ENCODE measurements at regions not wholly inside any gene's neighbourhood (a gene's known extent, or its start where the extent isn't known, plus 50 kb on each side); places are given as distances from the start of the nearest gene placed in this dataset.

- DNase-seq (ENCODE audit: low read depth): no peak
These were observed 86.1 kb upstream of the CD83 start for GRCh38 chr6:14031516-14031915.

GRCh38 chr6:14035071-14035847 is 82.3 kb upstream of the CD83 start:
- DNase-seq (ENCODE audit: low read depth): no peak

- no peak for DNase-seq (ENCODE audit: low read depth)
These were observed 81.7 kb upstream of the CD83 start for GRCh38 chr6:14035874-14036273.

GRCh38 chr6:14036911-14037310 is 80.7 kb upstream of the CD83 start:
- no peak for DNase-seq (ENCODE audit: low read depth)

- no peak for DNase-seq (ENCODE audit: low read depth)
These were observed 79.9 kb upstream of the CD83 start for GRCh38 chr6:14037402-14038277.

- no peak for DNase-seq (ENCODE audit: low read depth)
These were observed 78.8 kb upstream of the CD83 start for GRCh38 chr6:14038467-14039437.

- no peak for DNase-seq (ENCODE audit: low read depth)
These were observed 77.5 kb upstream of the CD83 start for GRCh38 chr6:14040042-14040441.

- peak; percentile 6 for DNase-seq (ENCODE audit: low read depth)
These were observed 71.0 kb upstream of the CD83 start for GRCh38 chr6:14046476-14047068.

GRCh38 chr6:14047151-14047740 is 70.3 kb upstream of the CD83 start:
- DNase-seq (ENCODE audit: low read depth): no peak

GRCh38 chr6:14048837-14049236 is 68.7 kb upstream of the CD83 start:
- no peak for DNase-seq (ENCODE audit: low read depth)

GRCh38 chr6:14051355-14051754 is 66.2 kb upstream of the CD83 start:
- no peak for DNase-seq (ENCODE audit: low read depth)

- DNase-seq (ENCODE audit: low read depth): no peak
These were observed 63.8 kb upstream of the CD83 start for GRCh38 chr6:14053811-14054210.

GRCh38 chr6:14055541-14055940 is 62.0 kb upstream of the CD83 start:
- DNase-seq (ENCODE audit: low read depth): no peak

- no peak for DNase-seq (ENCODE audit: low read depth)
These were observed 59.4 kb upstream of the CD83 start for GRCh38 chr6:14058029-14058695.

GRCh38 chr6:14058735-14059134 is 58.8 kb upstream of the CD83 start:
- no peak for DNase-seq (ENCODE audit: low read depth)

GRCh38 chr6:14059791-14060436 is 57.7 kb upstream of the CD83 start:
- DNase-seq (ENCODE audit: low read depth): no peak

GRCh38 chr6:14060971-14061370 is 56.6 kb upstream of the CD83 start:
- no peak for DNase-seq (ENCODE audit: low read depth)

GRCh38 chr6:14061643-14062042 is 55.9 kb upstream of the CD83 start:
- no peak for DNase-seq (ENCODE audit: low read depth)

- no peak for DNase-seq (ENCODE audit: low read depth)
These were observed 55.1 kb upstream of the CD83 start for GRCh38 chr6:14062345-14063029.

- no peak for DNase-seq (ENCODE audit: low read depth)
These were observed 53.8 kb upstream of the CD83 start for GRCh38 chr6:14063756-14064155.
